ENCODE measurements at regions not wholly inside any gene's neighbourhood (a gene's known extent, or its start where the extent isn't known, plus 50 kb on each side); places are given as distances from the start of the nearest gene placed in this dataset.

GRCh38 chr7:152910545-152911225 is 151.1 kb downstream of the ACTR3B start:
- POLR2A ChIA-PET, result no interaction called here

GRCh38 chr7:152911226-152911560 is 151.6 kb downstream of the ACTR3B start:
- intact Hi-C loops (cut with micrococcal nuclease), result no loop called here
- no peaks in the 10 kb centered on the region for H3K36me3 Mint-ChIP-seq (ENCODE audit: low read depth)
- no peak overlapping the region for H3K4me3 Mint-ChIP-seq
- DNase-seq (no peak), ATAC-seq (no peak)
- no peak overlapping the region for H3K27ac Mint-ChIP-seq
- POLR2A ChIA-PET, result no interaction called here
- H3K4me1 Mint-ChIP-seq (ENCODE audit: low read depth), result no peaks in the 10 kb centered on the region
- no peaks in the 10 kb centered on the region for H3K27me3 Mint-ChIP-seq
- TF ChIP-seq CTCF (IDR thresholded peaks at IDR 0.05), result no peak
- CTCF ChIA-PET, result no interaction called here
- H3K9me3 Mint-ChIP-seq, result no peaks in the 10 kb centered on the region

More at GRCh38 chr7:152910545-152911225, 151.1 kb downstream of the ACTR3B start:
- H3K27me3 Mint-ChIP-seq, result no peaks in the 10 kb centered on the region
- H3K36me3 Mint-ChIP-seq (ENCODE audit: low read depth), result no peaks in the 10 kb centered on the region
- CTCF ChIA-PET, result no interaction called here
- H3K4me3 Mint-ChIP-seq, result no peak overlapping the region
- no peaks in the 10 kb centered on the region for H3K4me1 Mint-ChIP-seq (ENCODE audit: low read depth)
- H3K9me3 Mint-ChIP-seq, result no peaks in the 10 kb centered on the region
- no peak for TF ChIP-seq CTCF (IDR thresholded peaks at IDR 0.05)
- ATAC-seq (no peak), DNase-seq (no peak)
- H3K27ac Mint-ChIP-seq, result no peak overlapping the region
- intact Hi-C loops (cut with micrococcal nuclease), result no loop called here

- TF ChIP-seq CTCF (IDR thresholded peaks at IDR 0.05), result no peak
- no peaks in the 10 kb centered on the region for H3K4me1 Mint-ChIP-seq (ENCODE audit: low read depth)
- intact Hi-C loops (cut with micrococcal nuclease), result no loop called here
- no peaks in the 10 kb centered on the region for H3K9me3 Mint-ChIP-seq
- CTCF ChIA-PET, result no interaction called here
- no peaks in the 10 kb centered on the region for H3K36me3 Mint-ChIP-seq (ENCODE audit: low read depth)
- no peak for ATAC-seq
- POLR2A ChIA-PET, result no interaction called here
- H3K27me3 Mint-ChIP-seq, result no peaks in the 10 kb centered on the region
- DNase-seq, result no peak
- no peak overlapping the region for H3K4me3 Mint-ChIP-seq
- H3K27ac Mint-ChIP-seq, result no peak overlapping the region
These were observed 152.4 kb downstream of the ACTR3B start for GRCh38 chr7:152911922-152912321.

- H3K27ac Mint-ChIP-seq, result no peak overlapping the region
- CTCF ChIA-PET, result no interaction called here
- ATAC-seq (no peak), DNase-seq (no peak)
- TF ChIP-seq CTCF (IDR thresholded peaks at IDR 0.05), result no peak
- no peaks in the 10 kb centered on the region for H3K36me3 Mint-ChIP-seq (ENCODE audit: low read depth)
- H3K4me3 Mint-ChIP-seq, result no peak overlapping the region
- POLR2A ChIA-PET, result no interaction called here
- no peaks in the 10 kb centered on the region for H3K4me1 Mint-ChIP-seq (ENCODE audit: low read depth)
- intact Hi-C loops (cut with micrococcal nuclease), result no loop called here
- no peaks in the 10 kb centered on the region for H3K27me3 Mint-ChIP-seq
- H3K9me3 Mint-ChIP-seq, result no peaks in the 10 kb centered on the region
These were observed 153.0 kb downstream of the ACTR3B start for GRCh38 chr7:152912511-152912910.

- no peak overlapping the region for H3K4me3 Mint-ChIP-seq
- no peak for DNase-seq
- no peaks in the 10 kb centered on the region for H3K36me3 Mint-ChIP-seq (ENCODE audit: low read depth)
- intact Hi-C loops (cut with micrococcal nuclease), result no loop called here
- ChIA-PET CTCF (no interaction called here), POLR2A (no interaction called here)
- no peaks in the 10 kb centered on the region for H3K27me3 Mint-ChIP-seq
- no peak overlapping the region for H3K27ac Mint-ChIP-seq
- peaks cover 2% of the 10 kb centered on the region for H3K9me3 Mint-ChIP-seq
- no peak for TF ChIP-seq CTCF (IDR thresholded peaks at IDR 0.05)
- no peaks in the 10 kb centered on the region for H3K4me1 Mint-ChIP-seq (ENCODE audit: low read depth)
- no peak for ATAC-seq
These were observed 153.9 kb downstream of the ACTR3B start for GRCh38 chr7:152913492-152913891.

Data from activated CD8-positive, alpha-beta T cell treated with anti-CD3 and anti-CD28 coated beads for 36 hours (primary cell).